Jurkat, Clone E6-1 (cell line): ENCODE measurements at regions not wholly inside any gene's neighbourhood (a gene's known extent, or its start where the extent isn't known, plus 50 kb on each side); places are given as distances from the start of the nearest gene placed in this dataset.

Source experiments
- DNase-seq: peaks from one replicate; pipeline ENCODE4 v3.0.0-alpha.2; 2011; ENCODE audit warnings: low read depth, low spot score
- H3K4me3 ChIP-seq: 2 replicates; pipeline ENCODE4 v1.5.1; 2011; ENCODE audit warnings: mild to moderate bottlenecking, low read length, control low read depth, moderate library complexity

- H3K4me3 ChIP-seq: no peak overlapping the region
- no peak for DNase-seq
Observed at GRCh38 chr4:124178449-124179021, 534.0 kb downstream of the ANKRD50 start.

GRCh38 chr4:124179506-124180186 lies 532.9 kb downstream of the ANKRD50 start:
- H3K4me3 ChIP-seq: no peak overlapping the region
- DNase-seq: no peak

GRCh38 chr4:124181039-124181438 lies 531.5 kb downstream of the ANKRD50 start:
- no peak for DNase-seq
- H3K4me3 ChIP-seq: no peak overlapping the region

- DNase-seq: no peak
- no peak overlapping the region for H3K4me3 ChIP-seq
Observed at GRCh38 chr4:124183231-124183630, 529.3 kb downstream of the ANKRD50 start.

- no peak for DNase-seq
Observed at GRCh38 chr4:124183926-124184325, 528.6 kb downstream of the ANKRD50 start.

GRCh38 chr4:124184792-124185191 lies 527.7 kb downstream of the ANKRD50 start:
- no peak for DNase-seq
- no peak overlapping the region for H3K4me3 ChIP-seq

More at GRCh38 chr4:124183926-124184325, 528.6 kb downstream of the ANKRD50 start:
- H3K4me3 ChIP-seq: no peak overlapping the region

- DNase-seq: no peak
- H3K4me3 ChIP-seq: no peak overlapping the region
Observed at GRCh38 chr4:124188595-124188994, 523.9 kb downstream of the ANKRD50 start.

GRCh38 chr4:124189545-124189944 lies 523.0 kb downstream of the ANKRD50 start:
- H3K4me3 ChIP-seq: no peak overlapping the region
- no peak for DNase-seq

- no peak for DNase-seq
- no peak overlapping the region for H3K4me3 ChIP-seq
Observed at GRCh38 chr4:124191329-124191728, 521.2 kb downstream of the ANKRD50 start.

GRCh38 chr4:124192544-124192943 lies 520.0 kb downstream of the ANKRD50 start:
- H3K4me3 ChIP-seq: no peak overlapping the region
- DNase-seq: no peak

- no peak overlapping the region for H3K4me3 ChIP-seq
- DNase-seq: no peak
Observed at GRCh38 chr4:124199185-124199584, 513.3 kb downstream of the ANKRD50 start.

- no peak overlapping the region for H3K4me3 ChIP-seq
- DNase-seq: no peak
Observed at GRCh38 chr4:124199755-124200154, 512.8 kb downstream of the ANKRD50 start.

GRCh38 chr4:124201636-124202035 lies 510.9 kb downstream of the ANKRD50 start:
- no peak for DNase-seq
- no peak overlapping the region for H3K4me3 ChIP-seq

- DNase-seq: no peak
- no peak overlapping the region for H3K4me3 ChIP-seq
Observed at GRCh38 chr4:124202099-124202498, 510.4 kb downstream of the ANKRD50 start.

- DNase-seq: no peak
- no peak overlapping the region for H3K4me3 ChIP-seq
Observed at GRCh38 chr4:124203613-124204238, 508.8 kb downstream of the ANKRD50 start.

- no peak overlapping the region for H3K4me3 ChIP-seq
- DNase-seq: no peak
Observed at GRCh38 chr4:124206779-124207605, 505.5 kb downstream of the ANKRD50 start.

GRCh38 chr4:124209211-124209610 lies 503.3 kb downstream of the ANKRD50 start:
- no peak for DNase-seq
- no peak overlapping the region for H3K4me3 ChIP-seq

- no peak overlapping the region for H3K4me3 ChIP-seq
- no peak for DNase-seq
Observed at GRCh38 chr4:124209626-124210025, 502.9 kb downstream of the ANKRD50 start.

- H3K4me3 ChIP-seq: no peak overlapping the region
- no peak for DNase-seq
Observed at GRCh38 chr4:124210746-124211145, 501.8 kb downstream of the ANKRD50 start.
